GM21786 (cell line): ENCODE measurements at regions not wholly inside any gene's neighbourhood (a gene's known extent, or its start where the extent isn't known, plus 50 kb on each side); places are given as distances from the start of the nearest gene placed in this dataset.
"Not testable (repeated sequence)": the region's sequence is repeated elsewhere in the genome, so short reads cannot be mapped to it uniquely, and the experiment has no call there.

Source experiments
- ATAC-seq: cut with Tn5 transposase; IDR thresholded peaks from one replicate; pipeline ENCODE4 v1.9.1; 2021; ENCODE audit not compliant: unreplicated experiment

- no peak for ATAC-seq
Measured at GRCh38 chr4:110364911-110365520, 110.9 kb upstream of the ENPEP start.

DNA sequence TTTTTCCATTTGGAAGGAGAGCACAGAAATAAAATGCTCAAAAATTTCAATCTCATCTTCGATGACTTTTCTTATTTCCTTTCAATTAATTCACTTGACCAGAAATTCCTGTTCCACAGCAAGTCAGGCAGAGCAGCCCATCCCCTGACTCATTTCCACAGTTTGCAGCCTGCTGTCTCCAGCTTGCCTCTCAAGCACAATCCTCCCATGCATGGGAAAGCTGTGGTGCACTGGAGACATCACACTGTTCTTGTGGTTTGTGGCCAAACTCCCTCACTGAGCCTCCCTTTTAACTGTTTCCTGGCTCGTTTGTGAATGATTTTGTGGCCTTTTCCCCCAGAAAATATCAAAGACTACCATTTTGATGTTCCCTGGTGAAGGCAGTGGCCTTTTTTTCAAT is 114.0 kb upstream of the ENPEP start:
- no peak for ATAC-seq

DNA sequence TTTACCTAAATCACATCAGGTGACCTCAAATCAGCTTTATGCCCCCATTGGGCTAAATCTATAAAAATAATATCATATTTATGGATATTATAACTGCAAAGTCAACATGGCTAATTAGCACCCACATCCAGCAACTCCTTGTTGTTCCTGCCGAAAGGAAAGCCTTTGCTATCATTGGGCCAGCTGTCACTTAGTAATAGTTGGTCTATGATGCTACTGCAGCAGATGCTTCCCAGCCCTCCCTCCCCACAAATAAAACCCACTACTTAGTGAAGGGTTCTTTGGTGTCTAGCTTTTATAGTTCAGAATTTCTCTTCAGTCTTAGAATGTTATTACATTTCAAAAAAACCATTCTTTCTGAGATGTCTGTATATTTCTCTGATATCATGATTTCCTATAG is 116.9 kb upstream of the ENPEP start:
- ATAC-seq: no peak

GRCh38 chr4:110357521-110357920 is 118.4 kb upstream of the ENPEP start:
- ATAC-seq: no peak

- ATAC-seq: no peak
Measured at GRCh38 chr4:110354460-110354859, 121.5 kb upstream of the ENPEP start.

DNA sequence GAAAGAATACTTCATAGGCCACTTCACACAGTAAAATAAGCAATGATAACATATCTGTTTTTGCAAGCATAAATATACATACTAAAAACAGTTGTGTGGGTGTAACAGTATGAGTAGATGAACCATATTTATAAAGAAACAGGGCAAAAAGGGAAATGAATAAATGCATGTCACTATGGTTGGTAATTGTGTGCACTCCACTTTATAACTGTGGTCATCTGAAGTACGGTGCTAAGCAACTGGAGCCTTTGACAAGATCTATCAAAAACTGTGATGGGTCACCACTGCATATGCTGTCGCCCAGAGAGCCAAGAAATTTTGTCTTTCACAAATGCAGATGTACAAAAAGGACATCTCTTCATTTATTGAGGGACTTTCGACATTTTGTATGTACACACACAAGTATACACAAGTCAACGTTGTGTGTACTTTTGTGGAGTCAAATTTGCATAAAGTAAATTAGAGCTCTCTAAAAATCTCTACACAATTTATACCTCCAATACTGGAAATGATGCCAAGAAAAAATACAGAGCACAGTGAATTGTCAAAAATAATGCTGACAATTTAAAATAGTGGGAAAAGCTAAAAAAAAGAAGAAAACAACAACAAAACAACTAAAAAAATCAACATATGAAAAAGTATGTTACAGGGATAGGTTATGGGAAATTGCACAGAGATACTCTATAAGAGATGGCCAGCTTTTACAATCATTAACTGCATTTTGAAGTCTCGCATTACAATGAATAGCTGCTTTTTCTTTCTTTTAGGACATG is 123.1 kb upstream of the ENPEP start:
- ATAC-seq: no peak

DNA sequence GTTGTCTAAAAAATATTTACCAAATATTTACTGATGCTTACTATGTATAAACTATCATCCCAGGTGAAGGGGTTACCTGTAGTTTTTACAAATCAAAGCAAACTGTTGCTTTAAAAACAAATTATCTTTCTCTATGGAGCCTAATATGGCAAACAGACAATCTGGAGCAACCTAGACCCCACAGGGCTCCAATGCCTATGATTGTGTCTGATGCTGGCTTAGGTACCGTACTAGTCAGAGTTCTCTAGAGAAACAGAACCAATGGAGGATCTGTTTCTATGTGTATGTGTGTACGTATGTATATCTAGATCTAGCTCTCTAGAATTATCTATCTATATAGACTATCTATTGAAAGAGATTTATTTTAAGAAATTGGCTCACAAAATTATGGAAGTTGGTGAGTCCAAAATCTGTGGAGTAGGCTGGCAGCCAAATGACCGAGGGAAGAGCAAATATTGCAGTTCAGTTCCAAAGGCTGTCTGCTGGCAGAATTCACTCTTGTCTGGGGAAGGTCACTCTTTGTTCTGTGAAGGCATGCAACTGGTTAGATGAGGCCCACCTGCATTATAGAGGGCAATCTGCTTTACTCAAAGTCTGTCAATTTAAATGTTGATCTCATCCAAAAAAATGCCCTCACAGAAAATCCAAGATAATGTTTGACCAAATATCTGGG is 127.1 kb upstream of the ENPEP start:
- no peak for ATAC-seq

GRCh38 chr4:110347805-110348204 is 128.2 kb upstream of the ENPEP start:
- ATAC-seq: no peak

DNA sequence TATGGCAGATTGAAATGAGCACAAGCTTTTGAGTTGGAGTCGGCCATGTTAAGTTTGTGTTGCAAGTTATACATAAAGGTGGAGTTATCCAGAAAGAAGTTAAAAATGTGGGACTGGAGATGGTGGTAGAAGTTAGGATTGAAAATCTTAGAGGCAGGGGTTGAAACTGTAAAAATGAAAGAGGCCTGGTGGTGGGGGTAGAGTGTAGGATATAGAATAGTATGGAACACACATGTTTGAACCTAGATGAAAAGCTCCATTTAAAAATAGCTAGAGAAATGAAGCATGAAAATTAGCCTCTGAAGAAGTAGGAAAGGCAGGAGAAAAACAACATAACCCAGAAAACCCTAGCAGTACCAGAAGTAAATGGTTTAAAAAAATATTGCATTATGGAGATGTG is 131.8 kb upstream of the ENPEP start:
- no peak for ATAC-seq

DNA sequence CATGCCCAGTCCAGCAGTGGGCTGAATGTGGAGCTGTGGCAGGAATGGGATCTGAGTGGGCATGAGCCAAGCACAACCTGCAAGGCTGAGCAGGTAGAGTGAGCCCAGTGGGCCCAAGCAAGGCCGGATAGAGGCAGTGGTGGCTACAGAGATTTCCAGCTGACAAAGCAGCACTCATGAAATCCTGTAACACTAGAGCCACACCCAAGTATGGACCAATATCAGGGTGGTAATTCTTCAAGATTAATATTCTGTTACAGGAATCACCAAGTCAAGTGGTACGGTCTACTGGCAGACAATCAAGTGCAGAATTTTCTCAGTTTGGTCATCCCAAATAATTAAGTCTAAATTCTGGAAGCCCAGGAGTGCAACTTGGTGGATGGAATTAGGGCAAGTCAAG is 132.4 kb upstream of the ENPEP start:
- no peak for ATAC-seq

DNA sequence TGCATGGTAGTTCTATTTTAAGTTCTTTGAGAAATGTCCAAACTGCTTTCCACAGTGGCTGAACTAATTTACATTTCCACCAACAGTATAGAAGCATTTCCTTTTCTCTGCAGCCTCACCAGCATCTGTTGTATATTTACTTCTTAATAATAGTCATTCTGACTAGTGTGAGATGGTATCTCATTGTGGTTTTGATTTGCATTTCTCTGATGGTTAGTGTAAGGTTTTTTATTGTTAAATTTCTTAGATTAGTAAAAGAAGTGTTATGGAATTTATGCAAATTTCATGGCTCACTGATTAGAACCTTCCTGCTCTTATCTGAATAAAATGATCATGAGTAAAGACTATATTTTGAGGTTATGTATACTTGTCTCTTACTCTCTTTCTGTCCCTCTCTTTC is 134.8 kb upstream of the ENPEP start:
- ATAC-seq: peak; percentile 45

GRCh38 chr4:110335399-110335798 is 137.0 kb upstream of the ELOVL6 start:
- no peak for ATAC-seq

- ATAC-seq: no peak
Measured at GRCh38 chr4:110332483-110332882, 134.1 kb upstream of the ELOVL6 start.

- ATAC-seq: not testable (repeated sequence)
Measured at GRCh38 chr4:110326426-110326825, 128.0 kb upstream of the ELOVL6 start.

GRCh38 chr4:110310795-110311194 is 112.4 kb upstream of the ELOVL6 start:
- ATAC-seq: no peak

DNA sequence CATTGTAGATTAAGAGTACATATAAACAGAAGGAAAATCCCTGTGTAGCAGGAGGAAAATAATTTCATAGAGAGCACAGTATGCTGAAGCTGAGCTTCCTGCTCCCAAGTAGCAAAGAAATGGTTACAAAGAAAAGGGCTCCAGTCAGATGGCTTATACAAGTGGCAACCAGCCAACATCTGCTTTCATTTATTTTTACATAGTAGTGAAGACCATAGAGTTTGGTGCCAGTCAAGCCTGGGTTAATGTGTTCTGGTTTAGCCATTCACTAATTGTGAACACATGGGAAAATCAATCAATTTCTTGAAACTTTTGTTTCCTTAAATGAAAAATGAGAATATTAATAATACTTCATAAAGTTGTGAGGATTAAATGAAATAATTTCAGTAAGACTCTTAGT is 111.3 kb upstream of the ELOVL6 start:
- no peak for ATAC-seq

DNA sequence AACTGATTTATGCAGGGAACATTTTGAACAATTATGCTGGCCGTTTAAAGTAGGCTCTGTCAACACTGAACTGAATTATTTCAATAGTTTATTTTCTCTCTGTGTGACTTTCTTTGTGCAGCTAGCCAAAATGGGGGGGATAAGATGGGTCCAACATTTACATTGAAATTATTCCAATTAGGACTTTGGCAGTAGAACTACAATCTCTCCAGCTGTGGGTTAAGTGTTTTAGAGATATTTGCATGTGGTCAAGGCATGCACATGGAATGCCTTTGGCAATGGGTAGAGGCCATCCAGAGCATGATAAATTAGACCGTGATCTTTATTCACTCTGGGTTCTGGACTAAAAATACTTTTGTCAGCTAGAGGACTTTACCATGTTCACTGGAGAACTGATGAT is 107.9 kb upstream of the ELOVL6 start:
- ATAC-seq: no peak

GRCh38 chr4:110305455-110305854 is 107.0 kb upstream of the ELOVL6 start:
- no peak for ATAC-seq

DNA sequence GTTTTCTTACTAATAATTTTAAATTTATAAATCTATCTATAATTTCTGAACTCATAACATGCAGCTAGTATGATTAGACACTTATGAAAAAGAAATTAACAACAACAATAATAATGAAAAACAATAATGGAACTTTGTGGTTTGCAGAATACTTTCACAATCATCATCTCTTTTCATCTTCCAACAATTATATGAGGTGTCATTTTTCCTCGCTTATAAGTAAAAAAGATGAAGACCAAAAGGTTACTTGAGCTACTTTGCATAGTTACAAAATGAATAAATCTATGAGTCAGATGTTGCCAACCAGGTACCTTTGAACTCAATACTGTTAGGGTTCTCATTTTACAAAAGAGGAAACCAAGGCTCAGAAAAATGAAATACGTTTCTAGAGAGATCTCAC is 98.5 kb upstream of the ELOVL6 start:
- ATAC-seq: peak; percentile 75

- no peak for ATAC-seq
Measured at GRCh38 chr4:110294165-110294564, 95.8 kb upstream of the ELOVL6 start.

- ATAC-seq: no peak
Measured at GRCh38 chr4:110292994-110293744, 94.8 kb upstream of the ELOVL6 start.

GRCh38 chr4:110290511-110290910 is 92.1 kb upstream of the ELOVL6 start:
- no peak for ATAC-seq
